ENCODE measurements at regions not wholly inside any gene's neighbourhood (a gene's known extent, or its start where the extent isn't known, plus 50 kb on each side); places are given as distances from the start of the nearest gene placed in this dataset.

DNA sequence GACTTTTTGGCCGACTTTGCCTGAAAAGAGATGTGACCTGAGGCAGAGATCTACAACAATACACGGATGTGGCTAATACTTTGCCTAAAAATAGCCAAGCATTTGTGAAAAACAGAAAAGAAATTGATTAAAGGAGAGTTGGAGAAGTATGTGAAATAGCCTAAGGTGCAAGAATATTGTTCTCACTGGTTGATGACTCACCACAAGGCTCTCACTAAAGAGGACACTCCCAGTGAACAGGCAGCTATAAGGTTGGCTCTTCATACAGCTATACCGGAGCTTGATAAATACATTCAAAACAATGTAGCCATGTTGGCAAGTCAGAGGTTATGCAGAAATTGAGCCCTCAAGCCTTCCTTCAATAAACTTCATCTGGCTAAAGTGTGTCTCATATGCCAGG is 317.2 kb upstream of the GRAMD2B start:
- no peaks in the 10 kb centered on the region for H3K36me3 ChIP-seq (ENCODE audit: control insufficient read depth in 4 of 4, insufficient read depth in 4 of 4, low read length in 4 of 4)
- no peak overlapping the region for H3K27ac ChIP-seq (ENCODE audit: low read depth in 1 of 2, low read length in 1 of 2)
- TF ChIP-seq, protein P1, sequence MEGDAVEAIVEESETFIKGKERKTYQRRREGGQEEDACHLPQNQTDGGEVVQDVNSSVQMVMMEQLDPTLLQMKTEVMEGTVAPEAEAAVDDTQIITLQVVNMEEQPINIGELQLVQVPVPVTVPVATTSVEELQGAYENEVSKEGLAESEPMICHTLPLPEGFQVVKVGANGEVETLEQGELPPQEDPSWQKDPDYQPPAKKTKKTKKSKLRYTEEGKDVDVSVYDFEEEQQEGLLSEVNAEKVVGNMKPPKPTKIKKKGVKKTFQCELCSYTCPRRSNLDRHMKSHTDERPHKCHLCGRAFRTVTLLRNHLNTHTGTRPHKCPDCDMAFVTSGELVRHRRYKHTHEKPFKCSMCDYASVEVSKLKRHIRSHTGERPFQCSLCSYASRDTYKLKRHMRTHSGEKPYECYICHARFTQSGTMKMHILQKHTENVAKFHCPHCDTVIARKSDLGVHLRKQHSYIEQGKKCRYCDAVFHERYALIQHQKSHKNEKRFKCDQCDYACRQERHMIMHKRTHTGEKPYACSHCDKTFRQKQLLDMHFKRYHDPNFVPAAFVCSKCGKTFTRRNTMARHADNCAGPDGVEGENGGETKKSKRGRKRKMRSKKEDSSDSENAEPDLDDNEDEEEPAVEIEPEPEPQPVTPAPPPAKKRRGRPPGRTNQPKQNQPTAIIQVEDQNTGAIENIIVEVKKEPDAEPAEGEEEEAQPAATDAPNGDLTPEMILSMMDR (IDR thresholded peaks at IDR 0.05; ENCODE audit: control extremely low read depth, extremely low read depth) = no peak
- H3K4me1 ChIP-seq (ENCODE audit: control insufficient read depth in 5 of 5, insufficient read depth in 5 of 5, low read length in 5 of 5) = peaks cover 0 to 2% (median 0%) of the 10 kb centered on the region in 5 donors
- H3K9me3 ChIP-seq (ENCODE audit: control insufficient read depth in 4 of 4, insufficient read depth in 3 of 4, low read length in 3 of 4) = no peaks in the 10 kb centered on the region
- no peak overlapping the region for H3K9ac ChIP-seq (ENCODE audit: insufficient read depth in 1 of 2, low read length in 2 of 2)
- H3K27me3 ChIP-seq (ENCODE audit: control insufficient read depth in 3 of 3, insufficient read depth in 3 of 3, low read length in 2 of 3) = no peaks in the 10 kb centered on the region
- H3K4me3 ChIP-seq = no peak overlapping the region
- ATAC-seq (ENCODE audit: insufficient read depth, low FRiP score) = no peak
- no peak for DNase-seq
- 80 to 86% methylated on average over 3 of the region's 3 CpGs for WGBS, 2 donors

DNA sequence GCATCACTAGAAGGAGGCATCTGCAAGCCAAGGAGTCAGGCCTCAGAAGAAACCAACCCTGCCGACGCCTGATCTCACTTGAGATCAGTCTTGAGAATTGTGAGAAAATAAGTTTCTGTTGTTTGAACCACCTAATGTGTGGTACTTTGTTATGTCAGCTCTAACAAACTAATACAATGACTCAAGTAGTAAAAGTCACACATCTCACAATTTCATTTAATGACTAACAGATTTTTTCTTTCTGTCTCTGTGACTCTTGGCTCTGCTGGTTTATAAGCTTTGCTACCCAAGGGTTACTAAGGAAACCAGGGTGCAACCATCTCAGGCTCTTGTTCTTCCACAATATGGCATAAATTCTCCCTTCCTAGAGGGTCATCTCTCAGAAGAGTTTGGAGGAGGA is 315.8 kb upstream of the GRAMD2B start:
- no peak for ATAC-seq (ENCODE audit: insufficient read depth, low FRiP score)
- no peak for DNase-seq
- WGBS, 2 donors = 93 to 98% methylated on average over 2 of the region's 2 CpGs
- Histone ChIP-seq H3K27me3 (ENCODE audit: control insufficient read depth in 3 of 3, insufficient read depth in 3 of 3, low read length in 2 of 3) (no peaks in the 10 kb centered on the region), H3K9me3 (ENCODE audit: control insufficient read depth in 4 of 4, insufficient read depth in 3 of 4, low read length in 3 of 4) (peaks cover 0 to 2% (median under 1%) of the 10 kb centered on the region in 4 donors), H3K4me3 (no peak overlapping the region), H3K27ac (ENCODE audit: low read depth in 1 of 2, low read length in 1 of 2) (no peak overlapping the region), H3K9ac (ENCODE audit: insufficient read depth in 1 of 2, low read length in 2 of 2) (no peak overlapping the region), H3K4me1 (ENCODE audit: control insufficient read depth in 5 of 5, insufficient read depth in 5 of 5, low read length in 5 of 5) (peaks cover 0 to 2% (median 0%) of the 10 kb centered on the region in 5 donors), H3K36me3 (ENCODE audit: control insufficient read depth in 4 of 4, insufficient read depth in 4 of 4, low read length in 4 of 4) (no peaks in the 10 kb centered on the region)
- TF ChIP-seq, protein P1 (IDR thresholded peaks at IDR 0.05; ENCODE audit: control extremely low read depth, extremely low read depth) = no peak

DNA sequence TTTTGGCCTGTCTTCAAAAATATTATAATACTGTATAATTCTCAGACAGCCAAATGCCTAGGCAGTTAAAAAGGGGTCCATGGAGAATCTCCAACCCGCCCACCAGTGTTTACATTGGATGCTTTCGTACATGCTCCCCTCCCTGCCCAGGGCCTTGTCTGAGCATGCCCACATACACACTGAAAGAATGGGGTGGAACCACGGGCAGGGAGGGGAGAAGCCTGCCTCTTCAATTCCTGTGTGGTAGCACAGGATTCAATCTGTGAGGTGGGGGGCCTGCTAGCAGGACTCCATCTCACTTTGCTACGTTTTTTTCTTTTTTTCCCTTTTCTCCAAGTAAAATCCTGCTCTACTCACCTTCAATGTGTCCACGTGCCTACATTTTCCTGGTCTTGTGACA is 314.7 kb upstream of the GRAMD2B start:
- TF ChIP-seq, protein P1 (IDR thresholded peaks at IDR 0.05; ENCODE audit: control extremely low read depth, extremely low read depth) = no peak
- Histone ChIP-seq H3K4me1 (ENCODE audit: control insufficient read depth in 5 of 5, insufficient read depth in 5 of 5, low read length in 5 of 5) (peaks cover 0 to 2% (median 0%) of the 10 kb centered on the region in 5 donors), H3K27me3 (ENCODE audit: control insufficient read depth in 3 of 3, insufficient read depth in 3 of 3, low read length in 2 of 3) (no peaks in the 10 kb centered on the region), H3K36me3 (ENCODE audit: control insufficient read depth in 4 of 4, insufficient read depth in 4 of 4, low read length in 4 of 4) (no peaks in the 10 kb centered on the region), H3K9ac (ENCODE audit: insufficient read depth in 1 of 2, low read length in 2 of 2) (no peak overlapping the region), H3K27ac (ENCODE audit: low read depth in 1 of 2, low read length in 1 of 2) (no peak overlapping the region), H3K4me3 (no peak overlapping the region), H3K9me3 (ENCODE audit: control insufficient read depth in 4 of 4, insufficient read depth in 3 of 4, low read length in 3 of 4) (peaks cover 0 to 8% (median 4%) of the 10 kb centered on the region in 4 donors)
- 75 to 83% methylated on average over 5 of the region's 5 CpGs for WGBS, 2 donors
- ATAC-seq (ENCODE audit: insufficient read depth, low FRiP score) (no peak), DNase-seq (no peak)

DNA sequence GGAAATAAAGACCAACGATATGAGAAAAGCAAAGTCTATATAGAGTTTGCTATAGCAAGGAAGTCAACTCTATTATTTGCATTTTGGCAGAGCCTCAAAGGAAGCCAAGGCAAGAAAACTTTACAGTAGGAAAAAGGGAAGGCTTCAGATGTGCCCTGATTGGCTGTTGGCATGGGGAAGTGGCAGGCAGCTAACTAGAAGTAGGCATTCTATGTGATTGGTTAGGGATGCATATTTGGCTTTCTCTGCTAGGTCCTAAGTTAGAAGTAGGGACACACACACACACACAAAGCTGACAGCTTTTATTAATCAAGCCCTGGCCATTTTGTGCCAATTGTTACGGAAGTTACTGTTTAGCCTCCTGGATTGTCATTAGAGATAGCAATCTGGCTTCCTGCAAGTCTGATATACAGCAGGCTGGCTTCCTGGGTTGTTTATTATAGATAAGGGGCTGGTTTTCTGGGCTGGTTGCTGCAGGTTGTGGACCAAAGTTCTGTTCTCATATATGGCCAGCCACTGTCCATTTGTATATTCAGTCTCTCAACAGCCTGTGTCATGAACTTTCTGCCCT is 308.1 kb upstream of the GRAMD2B start:
- Histone ChIP-seq H3K4me1 (ENCODE audit: control insufficient read depth in 5 of 5, insufficient read depth in 5 of 5, low read length in 5 of 5) (no peaks in the 10 kb centered on the region), H3K4me3 (no peak overlapping the region), H3K36me3 (ENCODE audit: control insufficient read depth in 4 of 4, insufficient read depth in 4 of 4, low read length in 4 of 4) (no peaks in the 10 kb centered on the region), H3K9ac (ENCODE audit: insufficient read depth in 1 of 2, low read length in 2 of 2) (no peak overlapping the region), H3K27ac (ENCODE audit: low read depth in 1 of 2, low read length in 1 of 2) (no peak overlapping the region), H3K9me3 (ENCODE audit: control insufficient read depth in 4 of 4, insufficient read depth in 3 of 4, low read length in 3 of 4) (peaks cover 0 to 8% (median 4%) of the 10 kb centered on the region in 4 donors), H3K27me3 (ENCODE audit: control insufficient read depth in 3 of 3, insufficient read depth in 3 of 3, low read length in 2 of 3) (no peaks in the 10 kb centered on the region)
- no peak for ATAC-seq (ENCODE audit: insufficient read depth, low FRiP score)
- no peak for DNase-seq
- WGBS, 2 donors = 51 to 60% methylated on average over 2 of the region's 2 CpGs
- TF ChIP-seq, protein P1 (IDR thresholded peaks at IDR 0.05; ENCODE audit: control extremely low read depth, extremely low read depth) = no peak

All from lung (tissue), 11 donors.